ENCODE measurements at regions not wholly inside any gene's neighbourhood (a gene's known extent, or its start where the extent isn't known, plus 50 kb on each side); places are given as distances from the start of the nearest gene placed in this dataset.

DNA sequence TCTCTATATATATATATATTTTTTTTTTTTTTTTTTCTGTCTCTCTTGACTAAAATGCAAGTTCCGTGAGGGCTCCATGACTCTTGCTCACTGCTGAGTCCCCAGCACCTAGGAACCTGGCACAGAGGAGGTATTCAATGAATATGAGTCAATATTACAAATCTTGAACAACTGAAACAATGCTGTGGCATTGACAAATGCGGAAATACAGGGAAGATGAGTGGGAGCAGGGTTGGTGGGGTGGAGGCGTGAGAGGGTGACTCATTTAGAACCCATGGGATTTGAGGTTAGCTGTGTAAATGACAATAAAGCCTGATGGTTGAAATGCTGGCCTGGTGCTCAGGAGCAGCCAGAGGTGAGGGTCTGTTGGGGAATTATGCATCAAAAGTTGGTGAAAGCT, 121.7 kb upstream of the FUT8 start:
- no peak for TF ChIP-seq CTCF (IDR thresholded peaks at IDR 0.05; ENCODE audit: low read depth, low read length)
- DNase-seq (ENCODE audit: low read depth in 2 of 2): peak; percentile 77 to 98
- no peak overlapping the region for H3K4me3 ChIP-seq (replicated peaks in 1 of 2; ENCODE audit: low read depth in 2 of 2, low read length in 2 of 2)

GRCh38 chr14:65291531-65291930, 121.0 kb upstream of the FUT8 start:
- H3K4me3 ChIP-seq (replicated peaks in 1 of 2; ENCODE audit: low read depth in 2 of 2, low read length in 2 of 2): no peak overlapping the region
- no peak for TF ChIP-seq CTCF (IDR thresholded peaks at IDR 0.05; ENCODE audit: low read depth, low read length)
- no peak for DNase-seq (ENCODE audit: low read depth in 2 of 2)

DNA sequence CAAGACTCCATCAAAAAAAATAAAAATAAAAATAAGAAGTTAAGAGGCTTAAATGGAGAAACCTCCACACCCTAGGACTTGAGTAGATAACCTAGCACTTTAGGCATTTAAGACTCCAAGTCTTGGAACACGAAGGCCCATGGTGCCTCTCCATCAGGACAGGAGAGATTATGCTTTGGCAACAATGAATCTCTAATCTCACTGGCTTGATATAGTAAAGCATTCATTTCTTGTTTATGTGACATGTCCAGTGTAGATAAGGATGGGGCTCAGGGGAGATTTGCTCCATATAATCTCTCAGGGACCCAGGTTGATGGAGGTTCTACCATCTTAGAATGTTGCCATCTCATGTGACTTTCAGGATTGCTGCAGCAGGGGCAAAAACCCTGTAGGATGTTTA, 117.7 kb upstream of the FUT8 start:
- DNase-seq (ENCODE audit: low read depth in 2 of 2): no peak
- no peak overlapping the region for H3K4me3 ChIP-seq (replicated peaks in 1 of 2; ENCODE audit: low read depth in 2 of 2, low read length in 2 of 2)
- no peak for TF ChIP-seq CTCF (IDR thresholded peaks at IDR 0.05; ENCODE audit: low read depth, low read length)

- H3K4me3 ChIP-seq (replicated peaks in 1 of 2; ENCODE audit: low read depth in 2 of 2, low read length in 2 of 2): no peak overlapping the region
- peak in 1 of 2 donors; percentile 48 for DNase-seq (ENCODE audit: low read depth in 2 of 2)
- no peak for TF ChIP-seq CTCF (IDR thresholded peaks at IDR 0.05; ENCODE audit: low read depth, low read length)
Observed at GRCh38 chr14:65296402-65296801, 116.1 kb upstream of the FUT8 start.

- DNase-seq (ENCODE audit: low read depth in 2 of 2): no peak
- no peak overlapping the region for H3K4me3 ChIP-seq (replicated peaks in 1 of 2; ENCODE audit: low read depth in 2 of 2, low read length in 2 of 2)
- no peak for TF ChIP-seq CTCF (IDR thresholded peaks at IDR 0.05; ENCODE audit: low read depth, low read length)
Observed at GRCh38 chr14:65296876-65297275, 115.7 kb upstream of the FUT8 start.

DNA sequence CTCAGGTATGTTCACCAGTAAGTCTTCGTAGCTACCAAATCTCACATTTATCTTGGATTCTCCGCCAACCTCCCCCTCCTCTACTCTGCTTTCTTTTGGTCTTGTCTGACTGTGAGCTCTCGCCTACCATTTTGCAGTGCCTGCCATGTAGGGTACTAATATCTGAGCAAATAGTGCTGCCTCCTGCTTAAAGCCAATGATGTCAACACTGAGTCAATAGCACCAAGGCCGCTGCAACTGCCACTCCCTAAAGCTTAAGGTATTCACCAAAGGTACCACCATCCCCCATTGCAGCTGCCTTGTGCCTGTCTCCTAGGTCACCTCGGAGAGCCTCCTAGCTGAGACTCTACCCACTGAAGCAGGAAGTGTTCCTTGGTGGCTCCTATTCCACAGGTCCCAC, 114.8 kb upstream of the FUT8 start:
- DNase-seq (ENCODE audit: low read depth in 2 of 2): no peak
- H3K4me3 ChIP-seq (replicated peaks in 1 of 2; ENCODE audit: low read depth in 2 of 2, low read length in 2 of 2): no peak overlapping the region
- no peak for TF ChIP-seq CTCF (IDR thresholded peaks at IDR 0.05; ENCODE audit: low read depth, low read length)

- TF ChIP-seq CTCF (IDR thresholded peaks at IDR 0.05; ENCODE audit: low read depth, low read length): no peak
- no peak overlapping the region for H3K4me3 ChIP-seq (replicated peaks in 1 of 2; ENCODE audit: low read depth in 2 of 2, low read length in 2 of 2)
- no peak for DNase-seq (ENCODE audit: low read depth in 2 of 2)
Observed at GRCh38 chr14:65299826-65300225, 112.7 kb upstream of the FUT8 start.

Measured in cardiac fibroblast (primary cell).